ENCODE measurements at regions not wholly inside any gene's neighbourhood (a gene's known extent, or its start where the extent isn't known, plus 50 kb on each side); places are given as distances from the start of the nearest gene placed in this dataset.

- peak in 1 of 2 experiments; percentile 67 for DNase-seq
Measured at GRCh38 chr12:124190312-124191023, 104.4 kb upstream of the RFLNA start.

GRCh38 chr12:124191024-124191359 is 103.9 kb upstream of the RFLNA start:
- DNase-seq = peak; percentile 2 to 67

- no peak for DNase-seq
Measured at GRCh38 chr12:124191966-124192365, 102.9 kb upstream of the RFLNA start.

- no peak for DNase-seq
Measured at GRCh38 chr12:124194264-124194892, 100.5 kb upstream of the RFLNA start.

- DNase-seq = no peak
Measured at GRCh38 chr12:124194893-124195566, 99.9 kb upstream of the RFLNA start.

- no peak for DNase-seq
Measured at GRCh38 chr12:124195567-124195942, 99.3 kb upstream of the RFLNA start.

- no peak for DNase-seq
Measured at GRCh38 chr12:124196236-124196635, 98.7 kb upstream of the RFLNA start.

GRCh38 chr12:124201248-124201647 is 93.6 kb upstream of the RFLNA start:
- no peak for DNase-seq

- DNase-seq = no peak
Measured at GRCh38 chr12:124203176-124203575, 91.7 kb upstream of the RFLNA start.

GRCh38 chr12:124205405-124205804 is 89.5 kb upstream of the RFLNA start:
- no peak for DNase-seq

GRCh38 chr12:124207049-124207448 is 87.8 kb upstream of the RFLNA start:
- DNase-seq = peak in 1 of 2 experiments; percentile 58

- DNase-seq = no peak
Measured at GRCh38 chr12:124207617-124208016, 87.3 kb upstream of the RFLNA start.

GRCh38 chr12:124208489-124208888 is 86.4 kb upstream of the RFLNA start:
- DNase-seq = no peak

- DNase-seq = peak in 1 of 2 experiments; percentile 7
Measured at GRCh38 chr12:124210991-124211577, 83.8 kb upstream of the RFLNA start.

GRCh38 chr12:124211753-124212152 is 83.1 kb upstream of the RFLNA start:
- DNase-seq = no peak

- DNase-seq = peak in 1 of 2 experiments; percentile 49
Measured at GRCh38 chr12:124213666-124214347, 81.1 kb upstream of the RFLNA start.

- no peak for DNase-seq
Measured at GRCh38 chr12:124214574-124214973, 80.3 kb upstream of the RFLNA start.

- DNase-seq = no peak
Measured at GRCh38 chr12:124216966-124217365, 77.9 kb upstream of the RFLNA start.

- DNase-seq = peak in 1 of 2 experiments; percentile 22
Measured at GRCh38 chr12:124217508-124218242, 77.2 kb upstream of the RFLNA start.

GRCh38 chr12:124218243-124218560 is 76.7 kb upstream of the RFLNA start:
- no peak for DNase-seq

GRCh38 chr12:124218650-124219049 is 76.2 kb upstream of the RFLNA start:
- peak in 1 of 2 experiments; percentile 4 for DNase-seq

Measured in NCI-H524 (cell line).